Panc1 (cell line): ENCODE measurements at regions not wholly inside any gene's neighbourhood (a gene's known extent, or its start where the extent isn't known, plus 50 kb on each side); places are given as distances from the start of the nearest gene placed in this dataset.

Source experiments
- ATAC-seq: fragments of 200-7000 bp; cut with Tn5 transposase; 2 replicates; pipeline ENCODE4 v1.9.1; 2020; ENCODE audit warnings: mild to moderate bottlenecking, moderate library complexity
- BruUV-seq: library from RNA; stranded (reverse); fragments of 400-500 nt; replicated peaks from 2 replicates; lab custom pipeline; 2021; lab: Mats Ljungman, UMichigan
- CTCF ChIA-PET: fragments of 300-600 bp; sonication (Branson Sonifier 250); formaldehyde crosslinking; loops from one replicate; lab custom pipeline; 2022; ENCODE audit warnings: antibody characterized with exemption; lab: Charles Lee
- POLR2A ChIA-PET: fragments of 300-600 bp; sonication (Branson Sonifier 250); formaldehyde crosslinking; loops from one replicate; lab custom pipeline; 2022; ENCODE audit warnings: antibody characterized with exemption; lab: Charles Lee
- DNase-seq: peaks from one replicate; pipeline ENCODE4 v3.0.0-alpha.2; 2010; ENCODE audit warnings: low read depth, low spot score
- H3K27ac ChIP-seq: 2 replicates; pipeline ENCODE4 v1.5.1; 2011; ENCODE audit warnings: mild to moderate bottlenecking, low read length, inconsistent platforms
- H3K27me3 ChIP-seq: fragments of 200-500 bp; sonication (Bioruptor generic); 2 replicates; pipeline ENCODE4 v1.6.0; 2014; ENCODE audit warnings: low read length, inconsistent platforms; ENCODE audit not compliant: control insufficient read depth, insufficient read depth
- H3K36me3 ChIP-seq: fragments of 200-500 bp; sonication (Bioruptor generic); 2 replicates; pipeline ENCODE4 v1.5.1; 2014; ENCODE audit warnings: inconsistent platforms, mild to moderate bottlenecking, low read length, moderate library complexity; ENCODE audit not compliant: control insufficient read depth, insufficient read depth
- H3K4me1 ChIP-seq: 2 replicates; pipeline ENCODE4 v1.5.1; 2011; ENCODE audit warnings: inconsistent platforms, mild to moderate bottlenecking, low read length, moderate library complexity; ENCODE audit not compliant: control insufficient read depth, insufficient read depth
- H3K4me3 ChIP-seq, 2 experiments: 2 replicates each; pipeline ENCODE4 v1.5.1; 2011 to 2012; ENCODE audit warnings: low read depth in 2 of 2, low read length in 2 of 2, mild to moderate bottlenecking in 2 of 2, inconsistent platforms in 1 of 2, moderate library complexity in 1 of 2
- H3K9me3 ChIP-seq: fragments of 200-500 bp; sonication (Bioruptor generic); 2 replicates; pipeline ENCODE4 v1.5.1; 2014; ENCODE audit warnings: low read depth, mild to moderate bottlenecking, inconsistent platforms, low read length, moderate library complexity; ENCODE audit not compliant: control insufficient read depth, insufficient read depth
- CTCF ChIP-seq: fragments of 450-650 bp; IDR thresholded peaks from 2 replicates; pipeline ENCODE4 v1.5.1; 2017; ENCODE audit warnings: mild to moderate bottlenecking
- POLR2AphosphoS5 ChIP-seq: IDR thresholded peaks from 2 replicates; pipeline ENCODE4 v1.6.1; 2012; ENCODE audit warnings: mild to moderate bottlenecking, low read depth, low read length, moderate library complexity
- REST ChIP-seq, 2 experiments: IDR thresholded peaks; 2 replicates each; pipeline ENCODE4 v1.6.1; 2011 to 2012; ENCODE audit warnings: low read depth in 2 of 2, control low read depth in 1 of 2, low read length in 1 of 2, mild to moderate bottlenecking in 1 of 2, moderate library complexity in 1 of 2; ENCODE audit not compliant: insufficient read depth in 1 of 2
- SIN3A ChIP-seq: IDR thresholded peaks from 2 replicates; pipeline ENCODE4 v1.6.1; 2012; ENCODE audit warnings: low read depth, mild to moderate bottlenecking, low read length, moderate library complexity, borderline replicate concordance; ENCODE audit not compliant: insufficient read depth
- TCF7L2 ChIP-seq: IDR thresholded peaks from 2 replicates; pipeline ENCODE4 v1.6.1; 2011; ENCODE audit warnings: mild to moderate bottlenecking, low read depth, low read length, inconsistent platforms
- in situ Hi-C: cut with HindIII; loops from 2 replicates; pipeline ENCODE4 v1.10.0; 2016; ENCODE audit warnings: low sequenced_read_pairs, low pct_unique_long_range_greater_than_20kb
- intact Hi-C: fragments of 100-400 bp; cut with micrococcal nuclease; formaldehyde crosslinking; loops from one replicate; pipeline ENCODE4 v1.10.0; 2022; ENCODE audit not compliant: unreplicated experiment

DNA sequence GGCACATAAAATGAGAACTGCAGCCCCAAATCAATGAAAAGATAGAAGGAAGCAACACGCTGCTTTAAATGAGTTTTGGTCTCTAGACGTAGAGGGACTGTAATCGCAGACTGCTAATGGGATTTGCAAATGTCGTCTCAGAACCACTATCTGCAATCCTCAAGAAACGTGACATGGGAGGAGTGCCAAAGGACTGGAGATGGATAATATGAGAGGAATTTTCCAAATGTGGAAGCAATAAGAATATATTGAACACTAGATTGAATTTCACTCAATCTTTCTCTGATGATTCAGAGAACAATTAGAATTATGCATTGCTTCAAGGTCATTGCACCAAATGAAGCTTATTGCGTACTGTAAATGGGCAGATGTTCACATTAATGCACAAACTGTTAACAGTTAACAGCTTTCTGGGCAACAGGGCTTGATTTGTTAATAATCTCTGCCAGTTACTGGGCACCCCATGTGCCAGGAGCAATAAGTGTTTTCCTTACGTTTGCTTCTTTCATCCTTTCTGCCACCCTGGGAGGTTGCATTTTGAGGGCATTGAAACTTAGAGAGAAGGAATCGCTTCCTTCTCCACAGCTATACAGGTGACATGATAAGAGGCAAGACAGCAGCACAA lies 62.8 kb upstream of the WASF3 start:
- no TSS peak for BruUV-seq
- in situ Hi-C loops (no loop called here), intact Hi-C loops (loop anchor here (5.0 kb wide), 1 partner anchor 203 kb away; no protein-coding TSS in a partner anchor)
- no peak for TF ChIP-seq TCF7L2
- no peak for TF ChIP-seq POLR2AphosphoS5
- no peak for TF ChIP-seq SIN3A
- TF ChIP-seq CTCF = no peak
- TF ChIP-seq REST (IDR thresholded peaks at IDR 0.05; ENCODE audit: insufficient read depth in 1 of 2, low read depth in 2 of 2, low read length in 1 of 2) = no peak
- Histone ChIP-seq H3K9me3 (no peaks in the 10 kb centered on the region), H3K36me3 (no peaks in the 10 kb centered on the region), H3K27ac (no peak overlapping the region), H3K27me3 (no peaks in the 10 kb centered on the region), H3K4me3 (no peak overlapping the region), H3K4me1 (no peaks in the 10 kb centered on the region)
- ChIA-PET CTCF (no interaction called here), POLR2A (no interaction called here)
- no peak for ATAC-seq
- no peak for DNase-seq

DNA sequence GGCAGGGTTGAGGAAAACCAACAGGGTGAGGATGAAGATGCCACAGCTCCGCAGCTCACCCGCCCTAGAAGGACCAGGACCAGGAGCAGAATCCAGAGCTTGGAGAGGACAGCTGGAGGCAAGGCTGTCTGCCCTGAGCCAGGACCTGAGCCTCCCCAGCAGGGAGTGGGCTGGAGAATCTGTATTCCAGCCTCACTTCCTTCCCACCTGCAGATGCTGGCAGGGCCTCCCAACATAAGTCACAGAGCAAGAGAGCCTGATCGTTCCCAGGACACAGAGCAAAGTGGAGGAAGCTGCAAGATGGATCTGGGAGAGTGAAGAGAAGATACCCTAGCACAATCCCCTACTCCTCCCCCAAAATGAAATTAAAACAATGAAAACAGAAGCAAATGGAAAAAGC lies 61.7 kb upstream of the WASF3 start:
- no peak for ATAC-seq
- H3K4me3 ChIP-seq = no peak overlapping the region
- no peak overlapping the region for H3K27ac ChIP-seq
- no peak for DNase-seq
- intact Hi-C loops (loop anchor here (2.0 to 5.0 kb wide), 2 partner anchors 202 to 309 kb away; no protein-coding TSS in a partner anchor), in situ Hi-C loops (no loop called here)
- no peaks in the 10 kb centered on the region for H3K9me3 ChIP-seq
- BruUV-seq = no TSS peak
- no peaks in the 10 kb centered on the region for H3K36me3 ChIP-seq
- H3K4me1 ChIP-seq = no peaks in the 10 kb centered on the region
- no peaks in the 10 kb centered on the region for H3K27me3 ChIP-seq
- TF ChIP-seq CTCF (no peak), TCF7L2 (no peak), SIN3A (no peak), REST (IDR thresholded peaks at IDR 0.05; ENCODE audit: insufficient read depth in 1 of 2, low read depth in 2 of 2, low read length in 1 of 2) (no peak), POLR2AphosphoS5 (no peak)
- CTCF ChIA-PET = interaction anchor here (0.7 to 2.0 kb wide), 3 partner anchors 55 to 311 kb away, joined by 4 to 17 read pairs (median 5); no protein-coding TSS in a partner anchor
- POLR2A ChIA-PET = no interaction called here
